Natural killer cell (primary cell): ENCODE measurements at regions not wholly inside any gene's neighbourhood (a gene's known extent, or its start where the extent isn't known, plus 50 kb on each side); places are given as distances from the start of the nearest gene placed in this dataset.

ENCODE experiments used
- ATAC-seq, 3 donors: fragments of 150-1000 bp in 2 of 3; fragments of 200-7000 bp in 1 of 3; cut with Tn5 transposase; 1 replicate in 1 of 3; 2 replicates in 2 of 3; pipeline ENCODE4 v1.10.0; 2021; ENCODE audit warnings: mild to moderate bottlenecking in 2 of 3, moderate library complexity in 2 of 3
- DNase-seq, 2 donors: peaks; one replicate each; pipeline versions ENCODE4 v3.0.0 to v3.0.0-alpha.2; 2013 to 2021; ENCODE audit warnings: mixed read lengths in 1 of 2
- H3K27ac ChIP-seq: one replicate; pipeline ENCODE4 v1.5.1; 2013; ENCODE audit warnings: mild to moderate bottlenecking, low read length
- H3K27me3 ChIP-seq: one replicate; pipeline ENCODE4 v1.6.1; 2013; ENCODE audit warnings: low read length; ENCODE audit not compliant: control insufficient read depth, insufficient read depth
- H3K36me3 ChIP-seq: one replicate; pipeline ENCODE4 v1.6.1; 2013; ENCODE audit warnings: low read length; ENCODE audit not compliant: control insufficient read depth, insufficient read depth
- H3K4me1 ChIP-seq: one replicate; pipeline ENCODE4 v1.6.1; 2013; ENCODE audit warnings: low read length; ENCODE audit not compliant: control insufficient read depth, insufficient read depth
- H3K4me3 ChIP-seq: one replicate; pipeline ENCODE4 v1.5.1; 2013; ENCODE audit warnings: low read length
- H3K9me3 ChIP-seq: one replicate; pipeline ENCODE4 v1.6.1; 2013; ENCODE audit warnings: low read length; ENCODE audit not compliant: control insufficient read depth, insufficient read depth
- H3K27ac Mint-ChIP-seq, 2 donors: one replicate each; pipeline ENCODE4 v1.8.0; 2022; ENCODE audit warnings: mild to moderate bottlenecking in 2 of 2, mixed read lengths in 2 of 2, moderate library complexity in 1 of 2
- H3K27me3 Mint-ChIP-seq, 2 donors: one replicate each; pipeline ENCODE4 v1.8.0; 2022; ENCODE audit warnings: low read depth in 2 of 2, mixed read lengths in 2 of 2
- H3K36me3 Mint-ChIP-seq: one replicate; pipeline ENCODE4 v1.8.0; 2022; ENCODE audit warnings: mixed read lengths
- H3K4me1 Mint-ChIP-seq, 2 donors: one replicate each; pipeline ENCODE4 v1.8.0; 2022; ENCODE audit warnings: mixed read lengths in 2 of 2
- H3K4me3 Mint-ChIP-seq: one replicate; pipeline ENCODE4 v1.8.0; 2022; ENCODE audit warnings: mild to moderate bottlenecking, moderate library complexity, mixed read lengths
- H3K9me3 Mint-ChIP-seq, 2 donors: one replicate each; pipeline ENCODE4 v1.8.0; 2022; ENCODE audit warnings: mixed read lengths in 2 of 2
- WGBS: methylation state at CpG from one replicate; pipeline ENCODE4 v1.1.7; 2013; ENCODE audit warnings: missing lambda C conversion rate; ENCODE audit not compliant: insufficient coverage; 5-methylcytosine and 5-hydroxymethylcytosine counted together
- intact Hi-C: fragments of 100-400 bp; cut with micrococcal nuclease; formaldehyde crosslinking; loops from one replicate; pipeline ENCODE4 v1.14.2; 2022
- TF ChIP-seq, protein P1 (sequence below): fragments of 200-600 bp; IDR thresholded peaks from one replicate; pipeline ENCODE4 v1.8.0; 2022; ENCODE audit warnings: antibody characterized with exemption

- Mint-ChIP-seq H3K9me3 (peaks cover 0 to 3% of the 10 kb centered on the region in 2 donors), H3K4me3 (no peak overlapping the region), H3K36me3 (no peaks in the 10 kb centered on the region), H3K4me1 (no peaks in the 10 kb centered on the region), H3K27me3 (no peaks in the 10 kb centered on the region), H3K27ac (no peak overlapping the region)
- WGBS = 79% methylated on average over 6 of the region's 6 CpGs
- Histone ChIP-seq H3K36me3 (no peaks in the 10 kb centered on the region), H3K27ac (no peak overlapping the region), H3K4me1 (no peaks in the 10 kb centered on the region), H3K9me3 (no peaks in the 10 kb centered on the region), H3K4me3 (no peak overlapping the region), H3K27me3 (no peaks in the 10 kb centered on the region)
- DNase-seq (no peak), ATAC-seq (no peak)
- intact Hi-C loops = no loop called here
- TF ChIP-seq, protein P1, sequence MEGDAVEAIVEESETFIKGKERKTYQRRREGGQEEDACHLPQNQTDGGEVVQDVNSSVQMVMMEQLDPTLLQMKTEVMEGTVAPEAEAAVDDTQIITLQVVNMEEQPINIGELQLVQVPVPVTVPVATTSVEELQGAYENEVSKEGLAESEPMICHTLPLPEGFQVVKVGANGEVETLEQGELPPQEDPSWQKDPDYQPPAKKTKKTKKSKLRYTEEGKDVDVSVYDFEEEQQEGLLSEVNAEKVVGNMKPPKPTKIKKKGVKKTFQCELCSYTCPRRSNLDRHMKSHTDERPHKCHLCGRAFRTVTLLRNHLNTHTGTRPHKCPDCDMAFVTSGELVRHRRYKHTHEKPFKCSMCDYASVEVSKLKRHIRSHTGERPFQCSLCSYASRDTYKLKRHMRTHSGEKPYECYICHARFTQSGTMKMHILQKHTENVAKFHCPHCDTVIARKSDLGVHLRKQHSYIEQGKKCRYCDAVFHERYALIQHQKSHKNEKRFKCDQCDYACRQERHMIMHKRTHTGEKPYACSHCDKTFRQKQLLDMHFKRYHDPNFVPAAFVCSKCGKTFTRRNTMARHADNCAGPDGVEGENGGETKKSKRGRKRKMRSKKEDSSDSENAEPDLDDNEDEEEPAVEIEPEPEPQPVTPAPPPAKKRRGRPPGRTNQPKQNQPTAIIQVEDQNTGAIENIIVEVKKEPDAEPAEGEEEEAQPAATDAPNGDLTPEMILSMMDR = no peak
These were observed 243.7 kb upstream of the MGMT start for GRCh38 chr10:129223363-129223762.

GRCh38 chr10:129224065-129224464 is 243.0 kb upstream of the MGMT start:
- no peaks in the 10 kb centered on the region for H3K4me1 ChIP-seq
- no peaks in the 10 kb centered on the region for H3K27me3 Mint-ChIP-seq
- no peak overlapping the region for H3K27ac ChIP-seq
- no peak overlapping the region for H3K4me3 Mint-ChIP-seq
- H3K9me3 Mint-ChIP-seq = peaks cover 0 to 3% of the 10 kb centered on the region in 2 donors
- TF ChIP-seq, protein P1 = no peak
- H3K27me3 ChIP-seq = no peaks in the 10 kb centered on the region
- H3K9me3 ChIP-seq = no peaks in the 10 kb centered on the region
- H3K4me3 ChIP-seq = no peak overlapping the region
- ATAC-seq (peak in 1 of 3 donors; percentile 34), DNase-seq (no peak)
- WGBS = 76% methylated on average over 4 of the region's 4 CpGs
- H3K36me3 Mint-ChIP-seq = no peaks in the 10 kb centered on the region
- no peaks in the 10 kb centered on the region for H3K36me3 ChIP-seq
- intact Hi-C loops = no loop called here
- no peaks in the 10 kb centered on the region for H3K4me1 Mint-ChIP-seq
- no peak overlapping the region for H3K27ac Mint-ChIP-seq

DNA sequence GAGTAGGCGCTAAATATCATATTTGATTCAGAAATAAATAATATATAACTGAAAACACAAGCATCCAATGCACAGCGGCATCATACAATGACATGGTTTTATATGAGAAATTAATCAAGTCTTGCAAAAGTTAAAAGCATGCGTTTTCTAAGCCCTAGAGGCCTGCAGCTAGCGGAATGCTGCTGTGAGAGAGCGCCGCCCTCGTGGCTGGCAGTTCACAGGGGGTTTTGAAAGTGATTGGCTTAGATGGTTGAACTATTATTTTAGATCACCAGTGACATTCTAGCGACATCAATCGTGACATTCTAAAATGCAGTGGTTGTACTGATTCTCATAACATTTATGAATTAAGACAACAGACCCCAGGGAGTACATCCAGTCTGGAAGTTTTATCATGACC is 235.2 kb upstream of the MGMT start:
- WGBS = 93% methylated on average over 8 of the region's 9 CpGs
- Histone ChIP-seq H3K36me3 (no peaks in the 10 kb centered on the region), H3K9me3 (no peaks in the 10 kb centered on the region), H3K4me3 (no peak overlapping the region), H3K4me1 (no peaks in the 10 kb centered on the region), H3K27me3 (no peaks in the 10 kb centered on the region), H3K27ac (no peak overlapping the region)
- TF ChIP-seq, protein P1 = no peak
- Mint-ChIP-seq H3K27me3 (no peaks in the 10 kb centered on the region), H3K27ac (no peak overlapping the region), H3K4me1 (no peaks in the 10 kb centered on the region), H3K36me3 (no peaks in the 10 kb centered on the region), H3K9me3 (no peaks in the 10 kb centered on the region), H3K4me3 (no peak overlapping the region)
- intact Hi-C loops = no loop called here
- ATAC-seq = no peak
- DNase-seq = no peak

DNA sequence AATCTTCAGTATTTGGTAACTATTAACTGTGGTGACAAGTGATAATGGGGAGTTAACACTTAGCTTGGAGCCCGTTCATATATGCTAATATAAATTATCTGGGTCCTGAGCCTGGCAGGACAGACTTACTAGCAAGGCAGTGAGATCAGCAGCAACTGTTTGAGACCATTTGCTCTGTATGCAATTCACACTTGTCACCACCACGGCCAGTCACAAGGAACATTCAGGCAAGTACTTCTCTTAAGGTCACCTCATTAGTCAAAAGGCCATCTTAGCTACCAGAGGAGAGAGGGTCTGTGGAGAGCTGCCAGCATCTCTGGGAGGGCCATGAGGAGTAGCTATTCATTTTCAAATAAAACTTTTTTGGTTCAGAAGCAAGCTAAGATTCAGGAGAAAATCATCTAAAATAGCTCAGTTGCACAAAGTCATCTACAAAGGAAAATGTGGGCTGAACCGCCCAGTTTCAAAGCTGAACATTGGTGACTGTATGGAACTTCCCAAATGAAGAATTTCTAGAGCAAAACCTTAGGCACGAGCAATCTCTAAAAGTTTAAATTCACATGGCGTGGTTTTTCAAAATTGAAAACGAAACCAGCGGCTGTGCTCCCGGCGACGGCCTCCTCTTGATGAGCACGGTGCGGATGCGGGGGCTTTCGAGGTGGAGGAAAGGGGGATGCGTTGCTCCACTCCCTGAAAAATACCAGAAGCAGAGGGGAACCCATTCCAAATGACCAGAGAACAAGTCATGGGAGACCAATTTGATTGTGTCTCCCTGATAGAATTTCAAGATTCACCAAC is 233.5 kb upstream of the MGMT start:
- Histone ChIP-seq H3K27ac (no peak overlapping the region), H3K4me3 (no peak overlapping the region), H3K4me1 (no peaks in the 10 kb centered on the region), H3K36me3 (no peaks in the 10 kb centered on the region), H3K9me3 (no peaks in the 10 kb centered on the region), H3K27me3 (no peaks in the 10 kb centered on the region)
- Mint-ChIP-seq H3K27ac (no peak overlapping the region), H3K36me3 (no peaks in the 10 kb centered on the region), H3K9me3 (no peaks in the 10 kb centered on the region), H3K4me3 (no peak overlapping the region), H3K4me1 (no peaks in the 10 kb centered on the region), H3K27me3 (no peaks in the 10 kb centered on the region)
- 81% methylated on average over 15 of the region's 15 CpGs for WGBS
- no peak for DNase-seq
- ATAC-seq = no peak
- TF ChIP-seq, protein P1 = no peak
- intact Hi-C loops = no loop called here
